HG03460 (cell line): ENCODE measurements at regions not wholly inside any gene's neighbourhood (a gene's known extent, or its start where the extent isn't known, plus 50 kb on each side); places are given as distances from the start of the nearest gene placed in this dataset.

Experiments
- ATAC-seq: cut with Tn5 transposase; IDR thresholded peaks from one replicate; pipeline ENCODE4 v1.9.1; 2021; ENCODE audit not compliant: unreplicated experiment

- ATAC-seq, result no peak
Observed at GRCh38 chr13:44019651-44020050, 139.9 kb downstream of the LACC1 start.

GRCh38 chr13:44021422-44021821, 141.7 kb downstream of the LACC1 start:
- ATAC-seq, result no peak

- ATAC-seq, result no peak
Observed at GRCh38 chr13:44022196-44022595, 142.5 kb downstream of the LACC1 start.

- ATAC-seq, result no peak
Observed at GRCh38 chr13:44024167-44024845, 144.6 kb downstream of the LACC1 start.

- ATAC-seq, result no peak
Observed at GRCh38 chr13:44024846-44025195, 145.1 kb downstream of the LACC1 start.

- no peak for ATAC-seq
Observed at GRCh38 chr13:44026194-44026593, 146.5 kb downstream of the LACC1 start.

- no peak for ATAC-seq
Observed at GRCh38 chr13:44028734-44029133, 149.0 kb downstream of the LACC1 start.

- no peak for ATAC-seq
Observed at GRCh38 chr13:44030615-44031014, 150.9 kb downstream of the LACC1 start.

- ATAC-seq, result no peak
Observed at GRCh38 chr13:44031555-44031954, 151.9 kb downstream of the LACC1 start.

- ATAC-seq, result no peak
Observed at GRCh38 chr13:44032802-44033201, 153.1 kb downstream of the LACC1 start.

- ATAC-seq, result no peak
Observed at GRCh38 chr13:44035400-44035799, 155.7 kb downstream of the LACC1 start.

- ATAC-seq, result no peak
Observed at GRCh38 chr13:44040070-44040817, 160.5 kb downstream of the LACC1 start.

GRCh38 chr13:44040818-44041100, 161.1 kb downstream of the LACC1 start:
- ATAC-seq, result no peak

GRCh38 chr13:44044547-44045179, 165.0 kb downstream of the LACC1 start:
- ATAC-seq, result no peak

- no peak for ATAC-seq
Observed at GRCh38 chr13:44045180-44045562, 165.5 kb downstream of the LACC1 start.

- ATAC-seq, result no peak
Observed at GRCh38 chr13:44046428-44046827, 166.7 kb downstream of the LACC1 start.

GRCh38 chr13:44048326-44048725, 168.6 kb downstream of the LACC1 start:
- no peak for ATAC-seq

GRCh38 chr13:44049081-44049945, 169.6 kb downstream of the LACC1 start:
- ATAC-seq, result no peak

- no peak for ATAC-seq
Observed at GRCh38 chr13:44050450-44051063, 170.9 kb downstream of the LACC1 start.

GRCh38 chr13:44051405-44051804, 171.7 kb downstream of the LACC1 start:
- ATAC-seq, result no peak
